ENCODE measurements at regions not wholly inside any gene's neighbourhood (a gene's known extent, or its start where the extent isn't known, plus 50 kb on each side); places are given as distances from the start of the nearest gene placed in this dataset.

DNA sequence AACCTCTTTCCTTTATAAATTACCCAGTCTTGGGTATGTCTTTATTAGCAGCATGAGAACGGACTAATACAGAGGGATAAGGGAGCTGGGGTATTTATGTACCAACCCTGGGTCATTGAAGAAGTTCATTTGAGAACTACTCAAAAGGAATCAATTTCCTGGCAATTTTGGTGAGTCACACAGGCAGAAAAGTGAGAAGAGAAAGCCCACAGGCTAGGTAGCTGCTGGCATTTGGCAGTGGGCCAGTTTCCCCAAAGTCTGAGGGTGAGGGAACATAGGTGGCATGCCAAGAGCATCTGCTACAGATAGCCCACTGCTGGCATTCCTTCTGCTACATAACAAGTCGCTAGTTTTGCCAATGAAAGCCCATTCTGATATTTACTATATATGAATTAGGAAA lies 411.2 kb downstream of the MID1IP1 start:
- TF ChIP-seq ZNF747 (tag by site-specific recombination; IDR thresholded peaks at IDR 0.05) (no peak), CTCF (tag by site-specific recombination; IDR thresholded peaks at IDR 0.05) (no peak)

Data from HEK293 (cell line).